GM12878 (cell line): ENCODE measurements at regions not wholly inside any gene's neighbourhood (a gene's known extent, or its start where the extent isn't known, plus 50 kb on each side); places are given as distances from the start of the nearest gene placed in this dataset.
A peak's percentile ranks its signal among the peaks of the same experiment; 100 is the strongest.

ENCODE experiments used
- BHLHE40 ChIP-seq, 2 experiments: fragments of 450-650 bp in 1 of 2; IDR thresholded peaks; 2 replicates each; pipeline ENCODE4 v1.6.1; 2011 to 2017; ENCODE audit warnings: low read depth in 2 of 2, borderline replicate concordance in 1 of 2, improper control_type of control experiment in 1 of 2, low read length in 1 of 2, mild to moderate bottlenecking in 1 of 2
- CEBPZ ChIP-seq: fragments of 150-350 bp; IDR thresholded peaks from 2 replicates; pipeline ENCODE4 v1.6.1; 2016; ENCODE audit warnings: low read depth, low read length
- DPF2 ChIP-seq: fragments of 450-650 bp; IDR thresholded peaks from 2 replicates; pipeline ENCODE4 v1.6.1; 2017; ENCODE audit warnings: mild to moderate bottlenecking
- FOXK2 ChIP-seq: fragments of 450-650 bp; IDR thresholded peaks from 2 replicates; pipeline ENCODE4 v1.6.1; 2017; ENCODE audit warnings: mild to moderate bottlenecking, moderate library complexity
- FOXM1 ChIP-seq: IDR thresholded peaks from 2 replicates; pipeline ENCODE4 v1.6.1; 2012; ENCODE audit warnings: low read depth, mild to moderate bottlenecking, inconsistent platforms, low read length, moderate library complexity
- MEF2B ChIP-seq: fragments of 450-650 bp; IDR thresholded peaks from 2 replicates; pipeline ENCODE4 v1.6.1; 2018; ENCODE audit warnings: mild to moderate bottlenecking, moderate library complexity; ENCODE audit not compliant: partially characterized antibody, poor library complexity, severe bottlenecking
- MLLT1 ChIP-seq: fragments of 450-650 bp; IDR thresholded peaks from 2 replicates; pipeline ENCODE4 v1.6.1; 2016; ENCODE audit warnings: mild to moderate bottlenecking
- MXI1 ChIP-seq: fragments of 150-350 bp; IDR thresholded peaks from 2 replicates; pipeline ENCODE4 v1.6.1; 2011; ENCODE audit warnings: low read depth, mild to moderate bottlenecking, inconsistent platforms, low read length, improper control_type of control experiment
- NR2F1 ChIP-seq: fragments of 450-650 bp; conservative IDR thresholded peaks from 2 replicates; pipeline ENCODE4 v1.6.1; 2017; ENCODE audit warnings: mild to moderate bottlenecking
- PBX3 ChIP-seq: IDR thresholded peaks from 2 replicates; pipeline ENCODE4 v1.6.1; 2011; ENCODE audit warnings: mild to moderate bottlenecking, low read depth, low read length, moderate library complexity; ENCODE audit not compliant: insufficient replicate concordance
- SMARCA5 ChIP-seq: fragments of 450-650 bp; IDR thresholded peaks from 2 replicates; pipeline ENCODE4 v1.6.1; 2017; ENCODE audit warnings: mild to moderate bottlenecking
- SREBF1 ChIP-seq: IDR thresholded peaks from 2 replicates; pipeline ENCODE4 v1.6.1; 2012; ENCODE audit warnings: mild to moderate bottlenecking, low read length
- USF1 ChIP-seq: IDR thresholded peaks from 2 replicates; pipeline ENCODE4 v1.6.1; 2011; ENCODE audit warnings: borderline replicate concordance, low read depth, mild to moderate bottlenecking, moderate library complexity, mixed read lengths, low read length; ENCODE audit not compliant: insufficient read depth; ENCODE audit errors: extremely low read length
- ZNF217 ChIP-seq: fragments of 450-650 bp; IDR thresholded peaks from 2 replicates; pipeline ENCODE4 v1.6.1; 2017; ENCODE audit warnings: antibody characterized with exemption, mild to moderate bottlenecking
- TF ChIP-seq, protein P1 (sequence below): IDR thresholded peaks from 2 replicates; pipeline ENCODE4 v1.6.1; 2012; ENCODE audit warnings: mild to moderate bottlenecking, low read depth, low read length

- TF ChIP-seq PBX3 (peak; percentile 22), DPF2 (peak; percentile 90), CEBPZ (no peak), ZNF217 (peak; percentile 92), SMARCA5 (no peak), USF1 (no peak), MEF2B (peak; percentile 68), BHLHE40 (IDR thresholded peaks at IDR 0.05; ENCODE audit: borderline replicate concordance in 1 of 2, low read depth in 2 of 2, low read length in 1 of 2) (peak; percentile 57 to 84), MXI1 (no peak), MLLT1 (no peak), FOXK2 (no peak), NR2F1 (peak; percentile 80), FOXM1 (peak; percentile 93), SREBF1 (no peak)
- TF ChIP-seq, protein P1, sequence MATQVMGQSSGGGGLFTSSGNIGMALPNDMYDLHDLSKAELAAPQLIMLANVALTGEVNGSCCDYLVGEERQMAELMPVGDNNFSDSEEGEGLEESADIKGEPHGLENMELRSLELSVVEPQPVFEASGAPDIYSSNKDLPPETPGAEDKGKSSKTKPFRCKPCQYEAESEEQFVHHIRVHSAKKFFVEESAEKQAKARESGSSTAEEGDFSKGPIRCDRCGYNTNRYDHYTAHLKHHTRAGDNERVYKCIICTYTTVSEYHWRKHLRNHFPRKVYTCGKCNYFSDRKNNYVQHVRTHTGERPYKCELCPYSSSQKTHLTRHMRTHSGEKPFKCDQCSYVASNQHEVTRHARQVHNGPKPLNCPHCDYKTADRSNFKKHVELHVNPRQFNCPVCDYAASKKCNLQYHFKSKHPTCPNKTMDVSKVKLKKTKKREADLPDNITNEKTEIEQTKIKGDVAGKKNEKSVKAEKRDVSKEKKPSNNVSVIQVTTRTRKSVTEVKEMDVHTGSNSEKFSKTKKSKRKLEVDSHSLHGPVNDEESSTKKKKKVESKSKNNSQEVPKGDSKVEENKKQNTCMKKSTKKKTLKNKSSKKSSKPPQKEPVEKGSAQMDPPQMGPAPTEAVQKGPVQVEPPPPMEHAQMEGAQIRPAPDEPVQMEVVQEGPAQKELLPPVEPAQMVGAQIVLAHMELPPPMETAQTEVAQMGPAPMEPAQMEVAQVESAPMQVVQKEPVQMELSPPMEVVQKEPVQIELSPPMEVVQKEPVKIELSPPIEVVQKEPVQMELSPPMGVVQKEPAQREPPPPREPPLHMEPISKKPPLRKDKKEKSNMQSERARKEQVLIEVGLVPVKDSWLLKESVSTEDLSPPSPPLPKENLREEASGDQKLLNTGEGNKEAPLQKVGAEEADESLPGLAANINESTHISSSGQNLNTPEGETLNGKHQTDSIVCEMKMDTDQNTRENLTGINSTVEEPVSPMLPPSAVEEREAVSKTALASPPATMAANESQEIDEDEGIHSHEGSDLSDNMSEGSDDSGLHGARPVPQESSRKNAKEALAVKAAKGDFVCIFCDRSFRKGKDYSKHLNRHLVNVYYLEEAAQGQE: no peak
These were observed 346.4 kb downstream of the PTTG2 start (continued) for GRCh38 chr4:38306482-38307071.
